ENCODE measurements at regions not wholly inside any gene's neighbourhood (a gene's known extent, or its start where the extent isn't known, plus 50 kb on each side); places are given as distances from the start of the nearest gene placed in this dataset.

- Histone ChIP-seq H3K9me3 (no peaks in the 10 kb centered on the region), H3K27me3 (no peaks in the 10 kb centered on the region), H3K27ac (peak overlapping the region in 3 of 4 donors; percentile 38 to 82 (median 58)), H3K4me3 (no peak overlapping the region), H3K4me1 (peaks cover 0 to 47% (median 3%) of the 10 kb centered on the region in 4 donors), H3K36me3 (no peaks in the 10 kb centered on the region)
- TF ChIP-seq POLR2A (IDR thresholded peaks at IDR 0.05): no peak
- peak in 2 of 6 experiments; percentile 12 to 17 for TF ChIP-seq CTCF (IDR thresholded peaks at IDR 0.05)
- DNase-seq: peak in 2 of 3 donors; percentile 55 to 61
Measured at GRCh38 chr2:181781078-181781786, 100.9 kb upstream of the NEUROD1 start.

GRCh38 chr2:181782660-181783059 is 102.3 kb upstream of the NEUROD1 start:
- Histone ChIP-seq H3K27ac (no peak overlapping the region), H3K9me3 (no peaks in the 10 kb centered on the region), H3K27me3 (no peaks in the 10 kb centered on the region), H3K36me3 (no peaks in the 10 kb centered on the region), H3K4me3 (no peak overlapping the region), H3K4me1 (peaks cover 0 to 47% (median 3%) of the 10 kb centered on the region in 4 donors)
- no peak for DNase-seq
- no peak for TF ChIP-seq CTCF (IDR thresholded peaks at IDR 0.05)
- no peak for TF ChIP-seq POLR2A (IDR thresholded peaks at IDR 0.05)

- Histone ChIP-seq H3K27ac (no peak overlapping the region), H3K4me3 (no peak overlapping the region), H3K4me1 (peaks cover 0 to 32% (median 2%) of the 10 kb centered on the region in 4 donors), H3K36me3 (no peaks in the 10 kb centered on the region), H3K9me3 (no peaks in the 10 kb centered on the region), H3K27me3 (no peaks in the 10 kb centered on the region)
- TF ChIP-seq CTCF (IDR thresholded peaks at IDR 0.05) (no peak), POLR2A (IDR thresholded peaks at IDR 0.05) (no peak)
- DNase-seq: no peak
Measured at GRCh38 chr2:181784556-181784955, 104.2 kb upstream of the NEUROD1 start.

GRCh38 chr2:181785691-181786344 is 105.5 kb upstream of the NEUROD1 start:
- Histone ChIP-seq H3K36me3 (no peaks in the 10 kb centered on the region), H3K4me1 (peaks cover 0 to 30% (median 2%) of the 10 kb centered on the region in 4 donors), H3K4me3 (no peak overlapping the region), H3K9me3 (no peaks in the 10 kb centered on the region), H3K27me3 (no peaks in the 10 kb centered on the region), H3K27ac (peak overlapping the region in 1 of 4 donors; percentile 26)
- DNase-seq: no peak
- TF ChIP-seq POLR2A (IDR thresholded peaks at IDR 0.05): no peak
- no peak for TF ChIP-seq CTCF (IDR thresholded peaks at IDR 0.05)

- no peak overlapping the region for H3K27ac ChIP-seq
- no peaks in the 10 kb centered on the region for H3K36me3 ChIP-seq
- H3K9me3 ChIP-seq: no peaks in the 10 kb centered on the region
- no peak for DNase-seq
- TF ChIP-seq CTCF (IDR thresholded peaks at IDR 0.05) (no peak), POLR2A (IDR thresholded peaks at IDR 0.05) (no peak)
- H3K4me1 ChIP-seq: peaks cover 0 to 29% (median 0%) of the 10 kb centered on the region in 4 donors
- no peaks in the 10 kb centered on the region for H3K27me3 ChIP-seq
- no peak overlapping the region for H3K4me3 ChIP-seq
Measured at GRCh38 chr2:181786371-181787228, 104.9 kb upstream of the ITPRID2 start.
